ENCODE measurements at regions not wholly inside any gene's neighbourhood (a gene's known extent, or its start where the extent isn't known, plus 50 kb on each side); places are given as distances from the start of the nearest gene placed in this dataset.

- H3K27ac ChIP-seq = no peak overlapping the region
- TF ChIP-seq CTCF (IDR thresholded peaks at IDR 0.05) (no peak), ZFX (IDR thresholded peaks at IDR 0.05; ENCODE audit: borderline replicate concordance) (no peak)
Observed at GRCh38 chr6:139871165-139871710, 496.8 kb upstream of the CITED2 start.

GRCh38 chr6:139868576-139868975, 494.1 kb upstream of the CITED2 start:
- no peak overlapping the region for H3K27ac ChIP-seq
- TF ChIP-seq CTCF (IDR thresholded peaks at IDR 0.05) (no peak), ZFX (IDR thresholded peaks at IDR 0.05; ENCODE audit: borderline replicate concordance) (no peak)

- no peak for TF ChIP-seq CTCF (IDR thresholded peaks at IDR 0.05)
- TF ChIP-seq ZFX (IDR thresholded peaks at IDR 0.05; ENCODE audit: borderline replicate concordance) = no peak
- no peak overlapping the region for H3K27ac ChIP-seq
Observed at GRCh38 chr6:139863964-139864363, 489.5 kb upstream of the CITED2 start.

GRCh38 chr6:139863346-139863745, 488.9 kb upstream of the CITED2 start:
- H3K27ac ChIP-seq = no peak overlapping the region
- TF ChIP-seq CTCF (IDR thresholded peaks at IDR 0.05) (no peak), ZFX (IDR thresholded peaks at IDR 0.05; ENCODE audit: borderline replicate concordance) (no peak)

GRCh38 chr6:139862311-139862710, 487.9 kb upstream of the CITED2 start:
- TF ChIP-seq CTCF (IDR thresholded peaks at IDR 0.05) = no peak
- TF ChIP-seq ZFX (IDR thresholded peaks at IDR 0.05; ENCODE audit: borderline replicate concordance) = no peak
- no peak overlapping the region for H3K27ac ChIP-seq

- TF ChIP-seq ZFX (IDR thresholded peaks at IDR 0.05; ENCODE audit: borderline replicate concordance) (no peak), CTCF (IDR thresholded peaks at IDR 0.05) (no peak)
Observed at GRCh38 chr6:139860203-139860602, 485.8 kb upstream of the CITED2 start.

GRCh38 chr6:139858429-139858828, 484.0 kb upstream of the CITED2 start:
- H3K27ac ChIP-seq = no peak overlapping the region
- TF ChIP-seq ZFX (IDR thresholded peaks at IDR 0.05; ENCODE audit: borderline replicate concordance) (no peak), CTCF (IDR thresholded peaks at IDR 0.05) (no peak)

More at GRCh38 chr6:139860203-139860602, 485.8 kb upstream of the CITED2 start:
- no peak overlapping the region for H3K27ac ChIP-seq
